ENCODE measurements at regions not wholly inside any gene's neighbourhood (a gene's known extent, or its start where the extent isn't known, plus 50 kb on each side); places are given as distances from the start of the nearest gene placed in this dataset.

- Histone ChIP-seq H3K79me2 (ENCODE audit: control insufficient read depth, insufficient read depth, low read length) (no peaks in the 10 kb centered on the region), H3K4me1 (replicated peaks in 1 of 2; ENCODE audit: control insufficient read depth in 2 of 2, insufficient read depth in 2 of 2, low read length in 2 of 2) (no peaks in the 10 kb centered on the region), H3K27ac (ENCODE audit: extremely low read depth, low read depth, low read length) (no peak overlapping the region), H2AFZ (ENCODE audit: low read depth, low read length) (no peak overlapping the region), H3K9me1 (ENCODE audit: control insufficient read depth, insufficient read depth, low read length) (no peaks in the 10 kb centered on the region), H3K9ac (ENCODE audit: insufficient read depth in 1 of 2, low read depth in 2 of 2, low read length in 2 of 2) (no peak overlapping the region), H3K4me2 (ENCODE audit: insufficient read depth, low read length) (no peak overlapping the region), H3K4me3 (no peak overlapping the region), H3K36me3 (ENCODE audit: control insufficient read depth, insufficient read depth, low read length) (no peaks in the 10 kb centered on the region), H3K27me3 (ENCODE audit: control insufficient read depth in 2 of 2, insufficient read depth in 2 of 2, low read length in 2 of 2) (no peaks in the 10 kb centered on the region; a peak in 1 of 5 replicates), H3K9me3 (replicated peaks; ENCODE audit: control insufficient read depth, insufficient read depth, low read depth, low read length) (no peaks in the 10 kb centered on the region), H4K20me1 (replicated peaks; ENCODE audit: control insufficient read depth, insufficient read depth, low read length) (no peaks in the 10 kb centered on the region)
- DNase-seq (ENCODE audit: extremely low read depth in 1 of 4, low spot score in 3 of 4) (no peak), FAIRE-seq (no peak), ATAC-seq (no peak)
- CTCF ChIA-PET (ENCODE audit: low intra/inter-chr PET ratio): no interaction called here
- intact Hi-C loops (cut with micrococcal nuclease): no loop called here
- TF ChIP-seq BDP1 (IDR thresholded peaks at IDR 0.05; ENCODE audit: insufficient read depth, insufficient read length): no peak
- TF ChIP-seq USF2 (CRISPR knock-in tag; IDR thresholded peaks at IDR 0.05): no peak
- TF ChIP-seq PML (IDR thresholded peaks at IDR 0.05; ENCODE audit: low read length): no peak
- no peak for TF ChIP-seq ZNF445 (CRISPR knock-in tag; IDR thresholded peaks at IDR 0.05; ENCODE audit: low read depth)
- no peak for TF ChIP-seq ARHGAP35 (IDR thresholded peaks at IDR 0.05; ENCODE audit: partially characterized antibody)
- no peak for TF ChIP-seq ZNF41 (CRISPR knock-in tag; conservative IDR thresholded peaks at IDR 0.05)
- POLR2A ChIA-PET: no interaction called here
- in situ Hi-C loops (cut with MboI): no loop called here
- no TSS peak for BruUV-seq (replicated peaks)
- WGBS (ENCODE audit: insufficient coverage, low coverage, missing lambda C conversion rate): 4% methylated on average over 4 of the region's 4 CpGs
Measured at GRCh38 chr2:236814593-236814992, 245.0 kb downstream of the ACKR3 start.

GRCh38 chr2:236815746-236816145, 246.1 kb downstream of the ACKR3 start:
- ChIA-PET POLR2A (no interaction called here), CTCF (ENCODE audit: low intra/inter-chr PET ratio) (no interaction called here)
- no peak overlapping the region for H2AFZ ChIP-seq (ENCODE audit: low read depth, low read length)
- in situ Hi-C loops (cut with MboI): no loop called here
- no peak overlapping the region for H3K27ac ChIP-seq (ENCODE audit: extremely low read depth, low read depth, low read length)
- H3K4me1 ChIP-seq (replicated peaks in 1 of 2; ENCODE audit: control insufficient read depth in 2 of 2, insufficient read depth in 2 of 2, low read length in 2 of 2): no peaks in the 10 kb centered on the region
- no TSS peak for BruUV-seq (replicated peaks)
- no peaks in the 10 kb centered on the region for H3K79me2 ChIP-seq (ENCODE audit: control insufficient read depth, insufficient read depth, low read length)
- 0% methylated on average over 7 of the region's 8 CpGs for whole genome bisulfite sequencing (ENCODE audit: insufficient coverage, low coverage, missing lambda C conversion rate)
- no peaks in the 10 kb centered on the region; a peak in 1 of 5 replicates for H3K27me3 ChIP-seq (ENCODE audit: control insufficient read depth in 2 of 2, insufficient read depth in 2 of 2, low read length in 2 of 2)
- H3K9me3 ChIP-seq (replicated peaks; ENCODE audit: control insufficient read depth, insufficient read depth, low read depth, low read length): no peaks in the 10 kb centered on the region
- no peaks in the 10 kb centered on the region for H4K20me1 ChIP-seq (replicated peaks; ENCODE audit: control insufficient read depth, insufficient read depth, low read length)
- ATAC-seq (no peak), DNase-seq (ENCODE audit: extremely low read depth in 1 of 4, low spot score in 3 of 4) (no peak), FAIRE-seq (no peak)
- H3K36me3 ChIP-seq (ENCODE audit: control insufficient read depth, insufficient read depth, low read length): no peaks in the 10 kb centered on the region
- H3K4me2 ChIP-seq (ENCODE audit: insufficient read depth, low read length): no peak overlapping the region
- H3K9ac ChIP-seq (ENCODE audit: insufficient read depth in 1 of 2, low read depth in 2 of 2, low read length in 2 of 2): no peak overlapping the region
- no peaks in the 10 kb centered on the region for H3K9me1 ChIP-seq (ENCODE audit: control insufficient read depth, insufficient read depth, low read length)
- no peak overlapping the region for H3K4me3 ChIP-seq
- intact Hi-C loops (cut with micrococcal nuclease): no loop called here
- TF ChIP-seq BACH1 (tag; IDR thresholded peaks at IDR 0.05) (no peak), LCOR (CRISPR knock-in tag; IDR thresholded peaks at IDR 0.05) (no peak), SP2 (IDR thresholded peaks at IDR 0.05; ENCODE audit: extremely low read depth, low read depth, low read length, poor library complexity, severe bottlenecking) (no peak), ZNF184 (CRISPR knock-in tag; IDR thresholded peaks at IDR 0.05) (no peak), RBM25 (IDR thresholded peaks at IDR 0.05; ENCODE audit: low read depth, low read length, severe bottlenecking) (no peak), ARHGAP35 (IDR thresholded peaks at IDR 0.05; ENCODE audit: partially characterized antibody) (no peak), JUN (IDR thresholded peaks at IDR 0.05; ENCODE audit: borderline replicate concordance, low read depth, low read length) (no peak), JUN (CRISPR knock-in tag; IDR thresholded peaks at IDR 0.05; ENCODE audit: borderline replicate concordance) (no peak), ZNF140 (CRISPR knock-in tag; IDR thresholded peaks at IDR 0.05) (no peak), HNRNPH1 (optimal IDR thresholded peaks at IDR 0.05; ENCODE audit: low read depth, low read length) (no peak), RFX7 (CRISPR knock-in tag; IDR thresholded peaks at IDR 0.05) (no peak), CREB5 (CRISPR knock-in tag; IDR thresholded peaks at IDR 0.05) (no peak), TAF9B (IDR thresholded peaks at IDR 0.05; ENCODE audit: partially characterized antibody) (no peak)

Measured in K562 (cell line).